Ishikawa (cell line): ENCODE measurements at regions not wholly inside any gene's neighbourhood (a gene's known extent, or its start where the extent isn't known, plus 50 kb on each side); places are given as distances from the start of the nearest gene placed in this dataset.

Source experiments
- CEBPB ChIP-seq: IDR thresholded peaks from 2 replicates; pipeline ENCODE4 v1.6.1; 2012
- EGR1 ChIP-seq: IDR thresholded peaks from 2 replicates; pipeline ENCODE4 v1.6.1; 2012
- EP300 ChIP-seq: IDR thresholded peaks from 2 replicates; pipeline ENCODE4 v1.6.1; 2012; ENCODE audit warnings: borderline replicate concordance
- FOXM1 ChIP-seq: IDR thresholded peaks from 2 replicates; pipeline ENCODE4 v1.6.1; 2012; ENCODE audit warnings: low read depth, borderline replicate concordance
- NFIC ChIP-seq: IDR thresholded peaks from 2 replicates; pipeline ENCODE4 v1.6.1; 2012
- RAD21 ChIP-seq: IDR thresholded peaks from 2 replicates; pipeline ENCODE4 v1.6.1; 2012; ENCODE audit warnings: low read depth
- TAF1 ChIP-seq: IDR thresholded peaks from 2 replicates; pipeline ENCODE4 v1.6.1; 2012; ENCODE audit warnings: low read depth, mild to moderate bottlenecking
- TCF12 ChIP-seq: IDR thresholded peaks from 2 replicates; pipeline ENCODE4 v1.6.1; 2012; ENCODE audit warnings: low read depth
- TEAD4 ChIP-seq: IDR thresholded peaks from 2 replicates; pipeline ENCODE4 v1.6.1; 2012
- YY1 ChIP-seq: IDR thresholded peaks from 2 replicates; pipeline ENCODE4 v1.6.1; 2012; ENCODE audit warnings: low read depth
- ZBTB7A ChIP-seq: IDR thresholded peaks from 2 replicates; pipeline ENCODE4 v1.6.1; 2012; ENCODE audit warnings: low read depth
- TF ChIP-seq, protein P1 (sequence below): IDR thresholded peaks from 2 replicates; pipeline ENCODE4 v1.6.1; 2012; ENCODE audit warnings: low read depth, mild to moderate bottlenecking
- TF ChIP-seq, protein P2 (sequence below): IDR thresholded peaks from 2 replicates; pipeline ENCODE4 v1.6.1; 2012
- TF ChIP-seq, protein P3 (sequence below): IDR thresholded peaks from 2 replicates; pipeline ENCODE4 v1.6.1; 2012

DNA sequence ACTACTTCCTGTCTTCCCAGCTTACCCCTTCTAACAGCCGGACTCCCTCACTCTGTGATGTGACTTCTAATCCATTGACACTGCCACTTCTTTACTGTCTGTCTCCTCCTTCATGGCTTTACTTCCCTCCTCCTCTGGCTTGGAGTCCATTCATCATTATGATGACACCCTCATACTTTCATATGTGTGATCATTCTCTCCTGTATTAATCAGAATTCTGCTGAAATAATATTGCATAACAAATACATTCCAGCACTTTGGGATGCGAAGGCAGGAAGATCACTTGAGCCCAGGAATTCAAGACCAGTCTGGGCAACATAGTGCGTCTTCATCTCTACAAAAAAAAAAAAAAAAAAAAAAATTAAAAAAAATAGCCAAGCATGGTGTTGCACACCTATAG lies 147.9 kb upstream of the BTBD3 start:
- TF ChIP-seq FOXM1 (no peak), CEBPB (no peak), EP300 (no peak), TAF1 (no peak), TEAD4 (no peak), YY1 (no peak), TCF12 (no peak), RAD21 (no peak), EGR1 (no peak), ZBTB7A (no peak), NFIC (no peak)
- TF ChIP-seq, protein P1, sequence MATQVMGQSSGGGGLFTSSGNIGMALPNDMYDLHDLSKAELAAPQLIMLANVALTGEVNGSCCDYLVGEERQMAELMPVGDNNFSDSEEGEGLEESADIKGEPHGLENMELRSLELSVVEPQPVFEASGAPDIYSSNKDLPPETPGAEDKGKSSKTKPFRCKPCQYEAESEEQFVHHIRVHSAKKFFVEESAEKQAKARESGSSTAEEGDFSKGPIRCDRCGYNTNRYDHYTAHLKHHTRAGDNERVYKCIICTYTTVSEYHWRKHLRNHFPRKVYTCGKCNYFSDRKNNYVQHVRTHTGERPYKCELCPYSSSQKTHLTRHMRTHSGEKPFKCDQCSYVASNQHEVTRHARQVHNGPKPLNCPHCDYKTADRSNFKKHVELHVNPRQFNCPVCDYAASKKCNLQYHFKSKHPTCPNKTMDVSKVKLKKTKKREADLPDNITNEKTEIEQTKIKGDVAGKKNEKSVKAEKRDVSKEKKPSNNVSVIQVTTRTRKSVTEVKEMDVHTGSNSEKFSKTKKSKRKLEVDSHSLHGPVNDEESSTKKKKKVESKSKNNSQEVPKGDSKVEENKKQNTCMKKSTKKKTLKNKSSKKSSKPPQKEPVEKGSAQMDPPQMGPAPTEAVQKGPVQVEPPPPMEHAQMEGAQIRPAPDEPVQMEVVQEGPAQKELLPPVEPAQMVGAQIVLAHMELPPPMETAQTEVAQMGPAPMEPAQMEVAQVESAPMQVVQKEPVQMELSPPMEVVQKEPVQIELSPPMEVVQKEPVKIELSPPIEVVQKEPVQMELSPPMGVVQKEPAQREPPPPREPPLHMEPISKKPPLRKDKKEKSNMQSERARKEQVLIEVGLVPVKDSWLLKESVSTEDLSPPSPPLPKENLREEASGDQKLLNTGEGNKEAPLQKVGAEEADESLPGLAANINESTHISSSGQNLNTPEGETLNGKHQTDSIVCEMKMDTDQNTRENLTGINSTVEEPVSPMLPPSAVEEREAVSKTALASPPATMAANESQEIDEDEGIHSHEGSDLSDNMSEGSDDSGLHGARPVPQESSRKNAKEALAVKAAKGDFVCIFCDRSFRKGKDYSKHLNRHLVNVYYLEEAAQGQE, result no peak
- TF ChIP-seq, protein P2, sequence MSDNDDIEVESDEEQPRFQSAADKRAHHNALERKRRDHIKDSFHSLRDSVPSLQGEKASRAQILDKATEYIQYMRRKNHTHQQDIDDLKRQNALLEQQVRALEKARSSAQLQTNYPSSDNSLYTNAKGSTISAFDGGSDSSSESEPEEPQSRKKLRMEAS, result no peak
- TF ChIP-seq, protein P3, sequence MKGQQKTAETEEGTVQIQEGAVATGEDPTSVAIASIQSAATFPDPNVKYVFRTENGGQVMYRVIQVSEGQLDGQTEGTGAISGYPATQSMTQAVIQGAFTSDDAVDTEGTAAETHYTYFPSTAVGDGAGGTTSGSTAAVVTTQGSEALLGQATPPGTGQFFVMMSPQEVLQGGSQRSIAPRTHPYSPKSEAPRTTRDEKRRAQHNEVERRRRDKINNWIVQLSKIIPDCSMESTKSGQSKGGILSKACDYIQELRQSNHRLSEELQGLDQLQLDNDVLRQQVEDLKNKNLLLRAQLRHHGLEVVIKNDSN, result no peak
